ENCODE measurements at regions not wholly inside any gene's neighbourhood (a gene's known extent, or its start where the extent isn't known, plus 50 kb on each side); places are given as distances from the start of the nearest gene placed in this dataset.
"Not testable (repeated sequence)": the region's sequence is repeated elsewhere in the genome, so short reads cannot be mapped to it uniquely, and the experiment has no call there.

- DNase-seq (ENCODE audit: low read depth in 2 of 2), result no peak
Observed at GRCh38 chr3:176075491-176075890, 1121.8 kb downstream of the TBL1XR1 start.

- no peak for DNase-seq (ENCODE audit: low read depth in 2 of 2)
Observed at GRCh38 chr3:176075046-176075445, 1122.2 kb downstream of the TBL1XR1 start.

- DNase-seq (ENCODE audit: low read depth in 2 of 2), result no peak
Observed at GRCh38 chr3:176074096-176074495, 1123.2 kb downstream of the TBL1XR1 start.

GRCh38 chr3:176071943-176072342 lies 1125.3 kb downstream of the TBL1XR1 start:
- DNase-seq (ENCODE audit: low read depth in 2 of 2), result no peak

- DNase-seq (ENCODE audit: low read depth in 2 of 2), result no peak
Observed at GRCh38 chr3:176068750-176069149, 1128.5 kb downstream of the TBL1XR1 start.

GRCh38 chr3:176058856-176059255 lies 1138.4 kb downstream of the TBL1XR1 start:
- DNase-seq (ENCODE audit: low read depth in 2 of 2), result no peak

GRCh38 chr3:176055836-176056235 lies 1141.4 kb downstream of the TBL1XR1 start:
- no peak for DNase-seq (ENCODE audit: low read depth in 2 of 2)

- no peak for DNase-seq (ENCODE audit: low read depth in 2 of 2)
Observed at GRCh38 chr3:176051766-176052165, 1145.5 kb downstream of the TBL1XR1 start.

- DNase-seq (ENCODE audit: low read depth in 2 of 2), result no peak
Observed at GRCh38 chr3:176046703-176047102, 1150.6 kb downstream of the TBL1XR1 start.

- DNase-seq (ENCODE audit: low read depth in 2 of 2), result no peak
Observed at GRCh38 chr3:176041812-176042211, 1155.5 kb downstream of the TBL1XR1 start.

- no peak for DNase-seq (ENCODE audit: low read depth in 2 of 2)
Observed at GRCh38 chr3:176041185-176041584, 1156.1 kb downstream of the TBL1XR1 start.

GRCh38 chr3:176037636-176038035 lies 1159.6 kb downstream of the TBL1XR1 start:
- DNase-seq (ENCODE audit: low read depth in 2 of 2), result no peak

GRCh38 chr3:176032043-176032442 lies 1165.2 kb downstream of the TBL1XR1 start:
- no peak for DNase-seq (ENCODE audit: low read depth in 2 of 2)

GRCh38 chr3:176016203-176016602 lies 1157.1 kb downstream of the NAALADL2 start:
- not testable (repeated sequence) for DNase-seq (ENCODE audit: low read depth in 2 of 2)

- not testable (repeated sequence) for DNase-seq (ENCODE audit: low read depth in 2 of 2)
Observed at GRCh38 chr3:176015228-176015627, 1156.1 kb downstream of the NAALADL2 start.

- no peak for DNase-seq (ENCODE audit: low read depth in 2 of 2)
Observed at GRCh38 chr3:176009256-176009655, 1150.1 kb downstream of the NAALADL2 start.

GRCh38 chr3:176005564-176005963 lies 1146.4 kb downstream of the NAALADL2 start:
- DNase-seq (ENCODE audit: low read depth in 2 of 2), result no peak

GRCh38 chr3:175989161-175989560 lies 1130.0 kb downstream of the NAALADL2 start:
- no peak for DNase-seq (ENCODE audit: low read depth in 2 of 2)

- DNase-seq (ENCODE audit: low read depth in 2 of 2), result no peak
Observed at GRCh38 chr3:175988401-175988800, 1129.3 kb downstream of the NAALADL2 start.

- no peak for DNase-seq (ENCODE audit: low read depth in 2 of 2)
Observed at GRCh38 chr3:175985781-175986180, 1126.6 kb downstream of the NAALADL2 start.

- no peak for DNase-seq (ENCODE audit: low read depth in 2 of 2)
Observed at GRCh38 chr3:175983379-175983778, 1124.2 kb downstream of the NAALADL2 start.

- no peak for DNase-seq (ENCODE audit: low read depth in 2 of 2)
Observed at GRCh38 chr3:175980486-175981090, 1121.5 kb downstream of the NAALADL2 start.

- no peak for DNase-seq (ENCODE audit: low read depth in 2 of 2)
Observed at GRCh38 chr3:175977968-175978752, 1119.0 kb downstream of the NAALADL2 start.

All from stimulated activated CD4-positive, alpha-beta T cell treated with anti-CD3 and anti-CD28 coated beads, Interleukin-12 subunit alpha, Interleukin-12 subunit beta, amount 100 ng/mL, for 24 hours (primary cell).